ENCODE measurements at regions not wholly inside any gene's neighbourhood (a gene's known extent, or its start where the extent isn't known, plus 50 kb on each side); places are given as distances from the start of the nearest gene placed in this dataset.

- DNase-seq, result no peak
- H3K27ac ChIP-seq, result no peak overlapping the region
- TF ChIP-seq POLR2AphosphoS5 (IDR thresholded peaks at IDR 0.05) (no peak), CTCF (IDR thresholded peaks at IDR 0.05) (no peak), POLR2A (IDR thresholded peaks at IDR 0.05) (no peak), EP300 (IDR thresholded peaks at IDR 0.05) (no peak)
- no peak overlapping the region for H3K4me3 ChIP-seq
- intact Hi-C loops (cut with DNase I), result no loop called here
- H3K27me3 ChIP-seq, result no peaks in the 10 kb centered on the region
- H3K4me1 ChIP-seq, result peaks cover 0 to 19% (median 5%) of the 10 kb centered on the region in 4 donors
- 71 to 79% methylated on average over 2 of the region's 2 CpGs for WGBS, 2 donors
- H3K9me3 ChIP-seq, result no peaks in the 10 kb centered on the region
- no peaks in the 10 kb centered on the region for H3K36me3 ChIP-seq
Measured at GRCh38 chr6:168972128-168972527, 281.5 kb downstream of the THBS2 start.

- 82 to 85% methylated on average over 4 of the region's 4 CpGs for WGBS, 2 donors
- intact Hi-C loops (cut with DNase I), result no loop called here
- no peak for TF ChIP-seq CTCF (IDR thresholded peaks at IDR 0.05)
- no peak for TF ChIP-seq POLR2AphosphoS5 (IDR thresholded peaks at IDR 0.05)
- TF ChIP-seq POLR2A (IDR thresholded peaks at IDR 0.05), result no peak
- TF ChIP-seq EP300 (IDR thresholded peaks at IDR 0.05), result no peak
- Histone ChIP-seq H3K4me3 (no peak overlapping the region), H3K36me3 (no peaks in the 10 kb centered on the region), H3K4me1 (peaks cover 0 to 21% (median 5%) of the 10 kb centered on the region in 4 donors), H3K27ac (no peak overlapping the region), H3K27me3 (no peaks in the 10 kb centered on the region), H3K9me3 (no peaks in the 10 kb centered on the region)
- DNase-seq, result no peak
Measured at GRCh38 chr6:168971549-168971948, 282.1 kb downstream of the THBS2 start.

GRCh38 chr6:168968801-168969200 lies 284.8 kb downstream of the THBS2 start:
- Histone ChIP-seq H3K27ac (peak overlapping the region in 1 of 4 donors; percentile 58), H3K4me3 (no peak overlapping the region), H3K27me3 (no peaks in the 10 kb centered on the region), H3K36me3 (no peaks in the 10 kb centered on the region), H3K4me1 (peaks cover 0 to 21% (median 5%) of the 10 kb centered on the region in 4 donors), H3K9me3 (no peaks in the 10 kb centered on the region)
- 84 to 94% methylated on average over 3 of the region's 3 CpGs for WGBS, 2 donors
- DNase-seq, result no peak
- TF ChIP-seq CTCF (IDR thresholded peaks at IDR 0.05) (no peak), POLR2A (IDR thresholded peaks at IDR 0.05) (no peak), POLR2AphosphoS5 (IDR thresholded peaks at IDR 0.05) (no peak), EP300 (IDR thresholded peaks at IDR 0.05) (no peak)
- intact Hi-C loops (cut with DNase I), result no loop called here

- peak; percentile 86 for DNase-seq
- no peaks in the 10 kb centered on the region for H3K9me3 ChIP-seq
- H3K4me1 ChIP-seq, result peaks cover 0 to 21% (median 5%) of the 10 kb centered on the region in 4 donors
- no peaks in the 10 kb centered on the region for H3K36me3 ChIP-seq
- intact Hi-C loops (cut with DNase I), result no loop called here
- H3K27me3 ChIP-seq, result no peaks in the 10 kb centered on the region
- WGBS, 2 donors, result 12 to 63% methylated on average over 10 of the region's 10 CpGs
- TF ChIP-seq POLR2A (IDR thresholded peaks at IDR 0.05) (no peak), EP300 (IDR thresholded peaks at IDR 0.05) (peak in 2 of 4 donors; percentile 29 to 41), CTCF (IDR thresholded peaks at IDR 0.05) (no peak), POLR2AphosphoS5 (IDR thresholded peaks at IDR 0.05) (peak; percentile 49 to 88 (median 71))
- H3K4me3 ChIP-seq, result no peak overlapping the region
- H3K27ac ChIP-seq, result peak overlapping the region in 3 of 4 donors; percentile 7 to 58 (median 52)
Measured at GRCh38 chr6:168968228-168968627, 285.4 kb downstream of the THBS2 start.
